ENCODE measurements at regions not wholly inside any gene's neighbourhood (a gene's known extent, or its start where the extent isn't known, plus 50 kb on each side); places are given as distances from the start of the nearest gene placed in this dataset.

DNA sequence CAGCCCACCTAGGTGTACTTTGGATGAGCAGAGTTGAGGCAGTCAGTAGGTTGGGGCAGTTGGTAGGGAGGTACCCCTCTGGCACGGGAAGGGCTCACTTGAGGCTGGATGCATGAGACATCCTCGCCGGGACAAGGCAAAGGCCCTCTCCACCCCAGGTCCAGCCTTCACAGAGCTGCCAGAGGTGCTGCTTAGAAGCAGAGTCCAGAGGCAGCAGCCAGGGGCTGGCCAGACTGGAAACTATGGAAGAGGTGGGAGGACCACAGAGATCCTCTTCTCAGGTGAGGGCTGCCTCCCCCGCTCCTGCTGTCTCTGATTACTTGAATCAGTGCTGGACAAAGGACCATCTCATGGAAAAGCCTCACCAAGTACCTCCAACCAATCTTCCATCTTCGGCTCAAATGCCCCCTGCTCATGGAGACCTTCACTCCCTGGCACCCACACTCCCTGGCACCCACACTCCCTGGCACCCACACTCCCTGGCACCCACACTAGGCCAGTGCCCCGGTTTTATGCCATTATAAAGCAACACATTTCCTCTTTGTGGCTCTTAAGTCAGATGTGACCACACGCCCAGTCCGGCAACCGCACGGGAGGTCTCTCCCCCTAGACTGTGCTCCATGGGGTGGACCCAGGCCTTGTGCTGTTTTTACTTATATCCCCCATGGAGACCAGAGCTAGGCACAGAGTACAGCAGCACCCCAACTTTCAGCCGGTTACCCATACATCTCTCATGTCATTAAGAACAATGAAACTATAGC is 100.1 kb downstream of the YTHDF1 start:
- TF ChIP-seq POLR2A (IDR thresholded peaks at IDR 0.05; ENCODE audit: low read depth, low read length) (no peak), TAF1 (IDR thresholded peaks at IDR 0.05; ENCODE audit: borderline replicate concordance, low read depth, low read length) (no peak), POLR2AphosphoS5 (IDR thresholded peaks at IDR 0.05; ENCODE audit: low read depth, low read length) (no peak)
